ENCODE measurements at regions not wholly inside any gene's neighbourhood (a gene's known extent, or its start where the extent isn't known, plus 50 kb on each side); places are given as distances from the start of the nearest gene placed in this dataset.

DNA sequence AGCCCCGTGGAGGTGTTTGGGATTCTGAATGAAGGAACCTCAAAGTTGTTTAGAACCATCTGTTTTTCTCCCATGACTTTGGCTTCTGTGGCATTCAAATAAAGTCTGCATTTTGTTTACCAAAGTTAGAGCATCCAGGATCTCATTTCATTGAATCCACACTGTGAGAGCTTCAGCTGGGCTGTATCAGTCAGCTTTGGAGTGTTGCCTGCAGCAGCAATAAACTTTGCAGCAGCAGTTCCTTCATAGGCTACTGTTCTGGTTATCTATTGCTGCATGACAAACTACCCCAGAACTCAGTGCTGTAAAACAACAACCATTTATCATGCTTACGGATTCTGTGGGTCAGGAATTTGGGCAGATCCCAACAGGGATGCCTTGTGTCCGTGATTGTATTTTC, 1575.2 kb upstream of the LRRTM3 start:
- no peaks in the 10 kb centered on the region for H3K36me3 ChIP-seq (ENCODE audit: control insufficient read depth, insufficient read depth, low read length)
- H3K27me3 ChIP-seq (ENCODE audit: control insufficient read depth, insufficient read depth, low read length), result no peaks in the 10 kb centered on the region
- FAIRE-seq (no peak), DNase-seq (ENCODE audit: low read depth) (no peak)
- H3K4me3 ChIP-seq (ENCODE audit: low read depth, low read length), result no peak overlapping the region
- TF ChIP-seq, protein P1, sequence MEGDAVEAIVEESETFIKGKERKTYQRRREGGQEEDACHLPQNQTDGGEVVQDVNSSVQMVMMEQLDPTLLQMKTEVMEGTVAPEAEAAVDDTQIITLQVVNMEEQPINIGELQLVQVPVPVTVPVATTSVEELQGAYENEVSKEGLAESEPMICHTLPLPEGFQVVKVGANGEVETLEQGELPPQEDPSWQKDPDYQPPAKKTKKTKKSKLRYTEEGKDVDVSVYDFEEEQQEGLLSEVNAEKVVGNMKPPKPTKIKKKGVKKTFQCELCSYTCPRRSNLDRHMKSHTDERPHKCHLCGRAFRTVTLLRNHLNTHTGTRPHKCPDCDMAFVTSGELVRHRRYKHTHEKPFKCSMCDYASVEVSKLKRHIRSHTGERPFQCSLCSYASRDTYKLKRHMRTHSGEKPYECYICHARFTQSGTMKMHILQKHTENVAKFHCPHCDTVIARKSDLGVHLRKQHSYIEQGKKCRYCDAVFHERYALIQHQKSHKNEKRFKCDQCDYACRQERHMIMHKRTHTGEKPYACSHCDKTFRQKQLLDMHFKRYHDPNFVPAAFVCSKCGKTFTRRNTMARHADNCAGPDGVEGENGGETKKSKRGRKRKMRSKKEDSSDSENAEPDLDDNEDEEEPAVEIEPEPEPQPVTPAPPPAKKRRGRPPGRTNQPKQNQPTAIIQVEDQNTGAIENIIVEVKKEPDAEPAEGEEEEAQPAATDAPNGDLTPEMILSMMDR (IDR thresholded peaks at IDR 0.05; ENCODE audit: insufficient read depth, low read length, severe bottlenecking), result no peak

DNA sequence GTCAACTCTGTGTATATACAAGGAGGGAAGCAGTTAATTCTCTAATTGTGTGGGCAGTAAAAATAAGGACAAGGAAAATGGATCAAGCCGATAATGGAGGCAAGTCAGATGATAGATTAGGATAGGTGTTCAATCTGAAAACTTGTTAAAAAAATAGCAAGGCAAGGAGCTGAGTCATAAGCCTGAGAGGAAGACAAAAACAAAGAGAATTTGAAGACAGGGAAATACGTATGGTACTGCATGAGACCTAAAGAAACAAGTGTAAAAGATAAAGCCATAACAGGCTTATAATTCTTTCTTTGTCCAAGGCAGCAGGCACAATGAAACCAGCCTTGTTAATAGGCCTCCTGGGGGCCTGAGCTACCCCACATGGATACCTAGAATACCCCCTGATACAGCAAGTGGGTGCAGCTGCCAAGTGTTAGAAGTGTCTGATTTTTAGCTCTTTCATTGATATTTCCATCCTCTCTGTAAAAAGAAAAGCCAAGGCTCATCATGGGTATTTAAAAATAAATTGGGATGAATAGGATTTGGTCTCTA, 1570.6 kb upstream of the LRRTM3 start:
- H3K4me3 ChIP-seq (ENCODE audit: low read depth, low read length), result no peak overlapping the region
- H3K36me3 ChIP-seq (ENCODE audit: control insufficient read depth, insufficient read depth, low read length), result no peaks in the 10 kb centered on the region
- FAIRE-seq (no peak), DNase-seq (ENCODE audit: low read depth) (no peak)
- TF ChIP-seq, protein P1 (IDR thresholded peaks at IDR 0.05; ENCODE audit: insufficient read depth, low read length, severe bottlenecking), result no peak
- H3K27me3 ChIP-seq (ENCODE audit: control insufficient read depth, insufficient read depth, low read length), result no peaks in the 10 kb centered on the region

DNA sequence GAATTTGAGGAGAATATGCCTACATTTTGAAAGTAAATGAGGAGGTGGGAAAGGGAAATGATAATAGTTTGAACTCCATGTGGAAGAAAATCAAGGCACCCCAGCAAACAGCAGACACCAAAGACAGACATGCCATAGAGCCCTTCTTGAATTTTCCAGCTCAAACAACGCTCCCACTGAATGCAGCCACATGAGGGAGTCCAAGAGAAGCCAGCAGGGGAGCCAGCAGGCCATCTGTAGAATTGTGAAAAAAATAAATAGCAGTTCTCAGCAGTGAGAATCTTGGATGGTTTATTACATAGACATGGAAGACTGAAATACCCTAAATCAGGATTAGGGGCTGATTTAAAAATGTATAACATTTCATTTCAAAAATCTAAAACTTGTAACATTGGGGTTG, 1567.3 kb upstream of the LRRTM3 start:
- H3K27me3 ChIP-seq (ENCODE audit: control insufficient read depth, insufficient read depth, low read length), result no peaks in the 10 kb centered on the region
- no peaks in the 10 kb centered on the region for H3K36me3 ChIP-seq (ENCODE audit: control insufficient read depth, insufficient read depth, low read length)
- DNase-seq (ENCODE audit: low read depth) (peak; percentile 19), FAIRE-seq (no peak)
- H3K4me3 ChIP-seq (ENCODE audit: low read depth, low read length), result no peak overlapping the region
- TF ChIP-seq, protein P1 (IDR thresholded peaks at IDR 0.05; ENCODE audit: insufficient read depth, low read length, severe bottlenecking), result peak; percentile 47

DNA sequence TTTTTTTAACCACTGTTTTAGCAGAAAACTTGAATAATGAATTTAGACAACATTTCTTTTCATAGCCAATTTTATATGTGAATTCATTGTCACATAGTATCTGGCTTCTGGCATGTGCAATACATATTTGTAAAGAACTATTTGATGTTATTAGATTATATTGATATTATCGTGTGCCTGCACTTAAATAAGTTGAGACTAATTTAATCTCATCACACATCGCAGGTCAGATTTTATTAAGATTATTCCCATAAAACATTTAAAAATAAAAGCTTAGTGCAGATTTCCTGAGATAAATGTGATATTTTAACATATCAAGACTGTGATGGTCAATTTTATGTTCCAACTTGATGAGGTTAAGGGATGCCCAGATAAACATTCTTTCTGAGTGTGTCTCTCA, 1565.3 kb upstream of the LRRTM3 start:
- no peak for FAIRE-seq
- DNase-seq (ENCODE audit: low read depth), result no peak
- Histone ChIP-seq H3K4me3 (ENCODE audit: low read depth, low read length) (no peak overlapping the region), H3K36me3 (ENCODE audit: control insufficient read depth, insufficient read depth, low read length) (no peaks in the 10 kb centered on the region), H3K27me3 (ENCODE audit: control insufficient read depth, insufficient read depth, low read length) (no peaks in the 10 kb centered on the region)
- TF ChIP-seq, protein P1 (IDR thresholded peaks at IDR 0.05; ENCODE audit: insufficient read depth, low read length, severe bottlenecking), result no peak

DNA sequence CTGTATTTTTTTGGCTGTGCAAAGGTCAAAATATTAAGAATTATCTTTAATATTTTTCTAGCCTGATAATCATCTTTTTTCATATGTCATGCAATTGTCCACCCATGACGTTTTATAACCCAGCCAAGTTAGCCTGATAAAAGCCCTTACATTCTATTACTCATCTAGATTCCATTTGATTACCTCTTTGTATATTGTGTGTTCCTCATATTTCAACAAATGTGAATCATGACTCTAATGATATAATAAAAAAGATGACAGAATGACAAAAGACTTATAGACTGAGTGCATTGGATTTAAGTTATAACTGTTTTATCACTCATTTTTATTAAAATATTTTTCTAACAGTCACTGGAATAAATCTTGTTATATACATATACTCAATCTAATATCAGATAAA, 1560.0 kb upstream of the LRRTM3 start:
- no peak overlapping the region for H3K4me3 ChIP-seq (ENCODE audit: low read depth, low read length)
- H3K36me3 ChIP-seq (ENCODE audit: control insufficient read depth, insufficient read depth, low read length), result no peaks in the 10 kb centered on the region
- FAIRE-seq (no peak), DNase-seq (ENCODE audit: low read depth) (peak; percentile 3)
- no peaks in the 10 kb centered on the region for H3K27me3 ChIP-seq (ENCODE audit: control insufficient read depth, insufficient read depth, low read length)
- TF ChIP-seq, protein P1 (IDR thresholded peaks at IDR 0.05; ENCODE audit: insufficient read depth, low read length, severe bottlenecking), result no peak

DNA sequence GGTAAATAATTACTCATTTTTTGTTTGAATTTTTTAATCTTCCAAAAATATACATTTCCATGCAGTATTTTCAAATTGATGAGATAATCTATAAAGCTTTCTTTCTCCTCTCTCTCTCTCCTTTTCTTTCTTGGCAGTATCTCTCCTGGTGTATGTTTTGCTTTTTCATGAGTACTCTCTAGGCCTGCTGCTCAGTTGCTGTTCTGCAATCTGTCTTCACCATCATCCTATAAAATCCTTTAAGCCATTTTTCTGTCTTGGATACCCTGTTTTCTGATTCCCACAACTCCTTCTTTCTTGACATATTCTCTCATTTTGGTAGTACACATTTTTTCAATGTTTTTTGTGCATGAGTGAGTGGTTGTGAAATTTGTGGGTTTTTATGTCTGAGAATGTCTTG, 1558.1 kb upstream of the LRRTM3 start:
- no peak overlapping the region for H3K4me3 ChIP-seq (ENCODE audit: low read depth, low read length)
- FAIRE-seq (no peak), DNase-seq (ENCODE audit: low read depth) (no peak)
- H3K27me3 ChIP-seq (ENCODE audit: control insufficient read depth, insufficient read depth, low read length), result no peaks in the 10 kb centered on the region
- no peaks in the 10 kb centered on the region for H3K36me3 ChIP-seq (ENCODE audit: control insufficient read depth, insufficient read depth, low read length)
- TF ChIP-seq, protein P1 (IDR thresholded peaks at IDR 0.05; ENCODE audit: insufficient read depth, low read length, severe bottlenecking), result no peak

Data from bronchial epithelial cell (primary cell).